KMS-11 (cell line): ENCODE measurements at regions not wholly inside any gene's neighbourhood (a gene's known extent, or its start where the extent isn't known, plus 50 kb on each side); places are given as distances from the start of the nearest gene placed in this dataset.

Source experiments
- H2AFZ ChIP-seq: fragments of 200-600 bp; sonication (generic); 2 replicates; pipeline ENCODE4 v1.6.1; 2016; ENCODE audit warnings: antibody characterized with exemption, mixed run types, low read depth
- H3K27ac ChIP-seq: fragments of 200-600 bp; sonication (generic); 2 replicates; pipeline ENCODE4 v1.6.1; 2016; ENCODE audit warnings: mild to moderate bottlenecking, mixed run types
- H3K27me3 ChIP-seq: fragments of 200-600 bp; sonication (generic); 2 replicates; pipeline ENCODE4 v1.6.1; 2017; ENCODE audit warnings: mild to moderate bottlenecking, low read depth, mixed run types, moderate library complexity; ENCODE audit not compliant: insufficient read depth
- H3K36me3 ChIP-seq: fragments of 200-600 bp; sonication (generic); 2 replicates; pipeline ENCODE4 v1.6.1; 2017; ENCODE audit warnings: mild to moderate bottlenecking, mixed run types; ENCODE audit not compliant: insufficient read depth
- H3K4me1 ChIP-seq: fragments of 200-600 bp; sonication (generic); 2 replicates; pipeline ENCODE4 v1.6.1; 2016; ENCODE audit warnings: mild to moderate bottlenecking, low read depth, mixed run types; ENCODE audit not compliant: poor library complexity, severe bottlenecking
- H3K4me2 ChIP-seq: fragments of 200-600 bp; sonication (generic); 2 replicates; pipeline ENCODE4 v1.7.0; 2016; ENCODE audit warnings: mild to moderate bottlenecking, mixed run types
- H3K4me3 ChIP-seq: fragments of 200-600 bp; sonication (generic); IDR thresholded peaks from 2 replicates; pipeline ENCODE4 v1.6.1; 2017; ENCODE audit warnings: low read depth, low read length, mixed read lengths; ENCODE audit not compliant: insufficient read depth
- H3K79me2 ChIP-seq: fragments of 200-600 bp; sonication (generic); 2 replicates; pipeline ENCODE4 v1.6.1; 2016; ENCODE audit warnings: low read depth, mixed run types; ENCODE audit not compliant: insufficient read depth
- H3K9ac ChIP-seq: fragments of 200-600 bp; sonication (generic); 2 replicates; pipeline ENCODE4 v1.6.1; 2016; ENCODE audit warnings: mild to moderate bottlenecking, mixed run types
- H4K20me1 ChIP-seq: fragments of 200-600 bp; sonication (generic); 2 replicates; pipeline ENCODE4 v1.6.1; 2016; ENCODE audit warnings: mild to moderate bottlenecking, mixed run types; ENCODE audit not compliant: insufficient read depth
- TF ChIP-seq, protein P1 (sequence below): fragments of 200-600 bp; sonication (generic); conservative IDR thresholded peaks from 2 replicates; pipeline ENCODE4 v1.6.1; 2017; ENCODE audit warnings: low read depth, mild to moderate bottlenecking, antibody characterized with exemption, low read length, moderate library complexity, mixed read lengths

GRCh38 chr3:137568880-137569279 is 195.2 kb upstream of the SOX14 start:
- no peak overlapping the region for H3K27ac ChIP-seq
- H3K9ac ChIP-seq: no peak overlapping the region
- H2AFZ ChIP-seq: no peak overlapping the region
- H3K36me3 ChIP-seq: no peaks in the 10 kb centered on the region
- no peaks in the 10 kb centered on the region for H4K20me1 ChIP-seq
- no peaks in the 10 kb centered on the region for H3K4me1 ChIP-seq
- no peaks in the 10 kb centered on the region for H3K27me3 ChIP-seq
- H3K4me3 ChIP-seq: no peak overlapping the region
- H3K4me2 ChIP-seq: no peak overlapping the region
- H3K79me2 ChIP-seq: no peaks in the 10 kb centered on the region
- TF ChIP-seq, protein P1, sequence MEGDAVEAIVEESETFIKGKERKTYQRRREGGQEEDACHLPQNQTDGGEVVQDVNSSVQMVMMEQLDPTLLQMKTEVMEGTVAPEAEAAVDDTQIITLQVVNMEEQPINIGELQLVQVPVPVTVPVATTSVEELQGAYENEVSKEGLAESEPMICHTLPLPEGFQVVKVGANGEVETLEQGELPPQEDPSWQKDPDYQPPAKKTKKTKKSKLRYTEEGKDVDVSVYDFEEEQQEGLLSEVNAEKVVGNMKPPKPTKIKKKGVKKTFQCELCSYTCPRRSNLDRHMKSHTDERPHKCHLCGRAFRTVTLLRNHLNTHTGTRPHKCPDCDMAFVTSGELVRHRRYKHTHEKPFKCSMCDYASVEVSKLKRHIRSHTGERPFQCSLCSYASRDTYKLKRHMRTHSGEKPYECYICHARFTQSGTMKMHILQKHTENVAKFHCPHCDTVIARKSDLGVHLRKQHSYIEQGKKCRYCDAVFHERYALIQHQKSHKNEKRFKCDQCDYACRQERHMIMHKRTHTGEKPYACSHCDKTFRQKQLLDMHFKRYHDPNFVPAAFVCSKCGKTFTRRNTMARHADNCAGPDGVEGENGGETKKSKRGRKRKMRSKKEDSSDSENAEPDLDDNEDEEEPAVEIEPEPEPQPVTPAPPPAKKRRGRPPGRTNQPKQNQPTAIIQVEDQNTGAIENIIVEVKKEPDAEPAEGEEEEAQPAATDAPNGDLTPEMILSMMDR: no peak

DNA sequence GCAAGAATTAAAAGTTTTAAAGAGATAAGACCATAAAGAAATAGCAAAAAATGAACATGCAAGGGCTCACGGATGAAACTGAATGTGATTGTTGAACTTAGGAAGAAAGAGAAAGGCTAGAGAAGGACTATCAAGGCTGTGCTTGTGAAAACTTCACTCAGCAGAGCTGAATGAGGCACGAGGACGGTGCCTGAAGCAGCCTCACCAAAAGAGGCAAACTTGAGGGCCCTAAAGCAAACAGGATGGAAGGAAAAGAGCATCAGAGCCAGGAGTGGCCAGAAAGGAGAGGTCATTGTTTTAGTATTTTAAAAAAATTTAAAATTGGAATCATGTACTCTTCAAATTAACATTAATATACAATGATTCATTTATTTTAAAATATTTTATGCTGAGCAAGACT is 191.2 kb upstream of the SOX14 start:
- H2AFZ ChIP-seq: no peak overlapping the region
- no peaks in the 10 kb centered on the region for H4K20me1 ChIP-seq
- no peak overlapping the region for H3K27ac ChIP-seq
- H3K36me3 ChIP-seq: no peaks in the 10 kb centered on the region
- no peak overlapping the region for H3K4me3 ChIP-seq
- no peaks in the 10 kb centered on the region for H3K79me2 ChIP-seq
- no peaks in the 10 kb centered on the region for H3K4me1 ChIP-seq
- H3K27me3 ChIP-seq: no peaks in the 10 kb centered on the region
- no peak overlapping the region for H3K4me2 ChIP-seq
- TF ChIP-seq, protein P1: no peak
- H3K9ac ChIP-seq: no peak overlapping the region

GRCh38 chr3:137582484-137582883 is 181.6 kb upstream of the SOX14 start:
- Histone ChIP-seq H3K36me3 (no peaks in the 10 kb centered on the region), H3K27ac (no peak overlapping the region), H2AFZ (no peak overlapping the region), H3K79me2 (no peaks in the 10 kb centered on the region), H3K4me3 (no peak overlapping the region), H3K9ac (no peak overlapping the region), H3K4me1 (no peaks in the 10 kb centered on the region), H3K4me2 (no peak overlapping the region), H4K20me1 (no peaks in the 10 kb centered on the region), H3K27me3 (no peaks in the 10 kb centered on the region)
- TF ChIP-seq, protein P1: no peak

DNA sequence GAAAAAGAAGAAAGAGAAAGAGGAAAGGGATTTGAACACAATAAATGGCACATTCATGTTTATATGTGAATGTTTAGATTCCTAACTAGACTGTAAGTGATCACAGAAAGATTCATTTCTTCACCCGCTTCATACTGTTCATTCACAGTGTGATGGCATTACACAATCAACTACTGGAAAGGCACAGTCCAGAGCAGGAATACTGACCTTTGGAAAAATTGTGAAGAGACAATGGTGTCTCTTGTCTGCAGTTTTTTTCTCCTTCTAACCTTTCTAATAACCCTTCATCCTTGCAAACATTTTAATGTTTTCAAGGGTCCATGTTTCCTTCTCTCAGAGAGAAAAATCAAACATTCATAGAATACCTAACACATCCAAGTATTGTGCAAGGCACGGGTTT is 180.9 kb upstream of the SOX14 start:
- TF ChIP-seq, protein P1: no peak
- Histone ChIP-seq H3K4me2 (no peak overlapping the region), H3K27ac (no peak overlapping the region), H3K4me1 (no peaks in the 10 kb centered on the region), H3K27me3 (no peaks in the 10 kb centered on the region), H3K4me3 (no peak overlapping the region), H4K20me1 (no peaks in the 10 kb centered on the region), H3K79me2 (no peaks in the 10 kb centered on the region), H3K9ac (no peak overlapping the region), H2AFZ (no peak overlapping the region), H3K36me3 (no peaks in the 10 kb centered on the region)
